Adrenal gland (tissue), 5 donors: ENCODE measurements at regions not wholly inside any gene's neighbourhood (a gene's known extent, or its start where the extent isn't known, plus 50 kb on each side); places are given as distances from the start of the nearest gene placed in this dataset.

Source experiments
- POLR2A ChIP-seq, 2 donors: fragments of 450-650 bp; IDR thresholded peaks; one replicate each; pipeline ENCODE4 v1.6.1; 2017; ENCODE audit warnings: antibody characterized with exemption in 2 of 2, mild to moderate bottlenecking in 2 of 2, moderate library complexity in 1 of 2
- TF ChIP-seq, protein P1 (sequence below), 6 experiments: fragments of 450-650 bp in 4 of 6; fragments of 200-600 bp in 2 of 6; sonication (generic) in 1 of 6; IDR thresholded peaks; 1 replicate in 5 of 6; 2 replicates in 1 of 6; pipeline versions ENCODE4 v1.5.1 to v1.8.0; 2016 to 2021; ENCODE audit warnings: antibody characterized with exemption in 6 of 6, mild to moderate bottlenecking in 2 of 6, moderate library complexity in 1 of 6
- donor health status: DM: no; HTN: no; CAD: no.

DNA sequence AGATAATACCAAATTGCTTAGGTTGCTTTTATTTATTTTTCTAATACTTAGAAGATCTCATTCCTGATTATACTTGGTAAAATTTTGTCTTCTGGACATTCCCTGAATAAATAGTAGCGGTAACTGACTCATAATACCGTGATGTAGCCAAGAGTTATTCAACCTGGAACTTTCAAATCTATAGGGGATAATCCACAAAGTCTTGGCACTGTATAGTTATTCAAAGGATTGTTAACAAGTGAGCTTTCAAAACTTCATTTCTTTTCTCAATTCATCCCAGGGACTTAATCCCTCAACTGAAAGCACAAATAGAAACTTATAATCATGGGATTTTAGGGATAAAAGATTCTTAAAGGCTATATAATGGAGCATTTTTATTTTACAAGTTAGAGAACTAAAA lies 1383.3 kb downstream of the FAM133A start:
- TF ChIP-seq, protein P1, sequence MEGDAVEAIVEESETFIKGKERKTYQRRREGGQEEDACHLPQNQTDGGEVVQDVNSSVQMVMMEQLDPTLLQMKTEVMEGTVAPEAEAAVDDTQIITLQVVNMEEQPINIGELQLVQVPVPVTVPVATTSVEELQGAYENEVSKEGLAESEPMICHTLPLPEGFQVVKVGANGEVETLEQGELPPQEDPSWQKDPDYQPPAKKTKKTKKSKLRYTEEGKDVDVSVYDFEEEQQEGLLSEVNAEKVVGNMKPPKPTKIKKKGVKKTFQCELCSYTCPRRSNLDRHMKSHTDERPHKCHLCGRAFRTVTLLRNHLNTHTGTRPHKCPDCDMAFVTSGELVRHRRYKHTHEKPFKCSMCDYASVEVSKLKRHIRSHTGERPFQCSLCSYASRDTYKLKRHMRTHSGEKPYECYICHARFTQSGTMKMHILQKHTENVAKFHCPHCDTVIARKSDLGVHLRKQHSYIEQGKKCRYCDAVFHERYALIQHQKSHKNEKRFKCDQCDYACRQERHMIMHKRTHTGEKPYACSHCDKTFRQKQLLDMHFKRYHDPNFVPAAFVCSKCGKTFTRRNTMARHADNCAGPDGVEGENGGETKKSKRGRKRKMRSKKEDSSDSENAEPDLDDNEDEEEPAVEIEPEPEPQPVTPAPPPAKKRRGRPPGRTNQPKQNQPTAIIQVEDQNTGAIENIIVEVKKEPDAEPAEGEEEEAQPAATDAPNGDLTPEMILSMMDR (IDR thresholded peaks at IDR 0.05): no peak
- no peak for TF ChIP-seq POLR2A (IDR thresholded peaks at IDR 0.05)
